ENCODE measurements at regions not wholly inside any gene's neighbourhood (a gene's known extent, or its start where the extent isn't known, plus 50 kb on each side); places are given as distances from the start of the nearest gene placed in this dataset.
A peak's percentile ranks its signal among the peaks of the same experiment; 100 is the strongest.

GRCh38 chr13:24092108-24092507 is 68.4 kb upstream of the SPATA13 start:
- Mint-ChIP-seq H3K4me3 (no peak overlapping the region), H3K27me3 (no peaks in the 10 kb centered on the region), H3K4me1 (ENCODE audit: low read depth in 2 of 2) (peaks cover 2 to 5% of the 10 kb centered on the region in 2 donors), H3K27ac (no peak overlapping the region), H3K9me3 (no peaks in the 10 kb centered on the region), H3K36me3 (ENCODE audit: insufficient read depth) (no peaks in the 10 kb centered on the region)
- no peak for ATAC-seq (replicated peaks)
- DNase-seq: no peak

- H3K27ac Mint-ChIP-seq: no peak overlapping the region
- peaks cover 7 to 12% of the 10 kb centered on the region in 2 donors for H3K4me1 Mint-ChIP-seq (ENCODE audit: low read depth in 2 of 2)
- no peaks in the 10 kb centered on the region for H3K36me3 Mint-ChIP-seq (ENCODE audit: insufficient read depth)
- no peaks in the 10 kb centered on the region for H3K27me3 Mint-ChIP-seq
- ATAC-seq (replicated peaks) (no peak), DNase-seq (no peak)
- no peaks in the 10 kb centered on the region for H3K9me3 Mint-ChIP-seq
- no peak overlapping the region for H3K4me3 Mint-ChIP-seq
These were observed 67.5 kb upstream of the SPATA13 start for GRCh38 chr13:24093047-24093446.

- Mint-ChIP-seq H3K27me3 (no peaks in the 10 kb centered on the region), H3K36me3 (ENCODE audit: insufficient read depth) (no peaks in the 10 kb centered on the region), H3K9me3 (no peaks in the 10 kb centered on the region), H3K27ac (peak overlapping the region in 1 of 2 donors; percentile 6), H3K4me3 (no peak overlapping the region), H3K4me1 (ENCODE audit: low read depth in 2 of 2) (peaks cover 7 to 12% of the 10 kb centered on the region in 2 donors)
- DNase-seq: no peak
- no peak for ATAC-seq (replicated peaks)
These were observed 63.9 kb upstream of the SPATA13 start for GRCh38 chr13:24096659-24097058.

GRCh38 chr13:24097064-24097463 is 63.5 kb upstream of the SPATA13 start:
- DNase-seq (no peak), ATAC-seq (replicated peaks) (no peak)
- no peaks in the 10 kb centered on the region for H3K36me3 Mint-ChIP-seq (ENCODE audit: insufficient read depth)
- peaks cover 7 to 12% of the 10 kb centered on the region in 2 donors for H3K4me1 Mint-ChIP-seq (ENCODE audit: low read depth in 2 of 2)
- no peaks in the 10 kb centered on the region for H3K9me3 Mint-ChIP-seq
- H3K27ac Mint-ChIP-seq: peak overlapping the region in 1 of 2 donors; percentile 6
- no peaks in the 10 kb centered on the region for H3K27me3 Mint-ChIP-seq
- no peak overlapping the region for H3K4me3 Mint-ChIP-seq

GRCh38 chr13:24097667-24098066 is 62.9 kb upstream of the SPATA13 start:
- no peaks in the 10 kb centered on the region for H3K27me3 Mint-ChIP-seq

GRCh38 chr13:24099490-24099889 is 61.0 kb upstream of the SPATA13 start:
- H3K4me1 Mint-ChIP-seq (ENCODE audit: low read depth in 2 of 2): peaks cover 7 to 12% of the 10 kb centered on the region in 2 donors
- DNase-seq (no peak), ATAC-seq (replicated peaks) (no peak)
- H3K36me3 Mint-ChIP-seq (ENCODE audit: insufficient read depth): no peaks in the 10 kb centered on the region
- no peak overlapping the region for H3K27ac Mint-ChIP-seq
- H3K27me3 Mint-ChIP-seq: peaks cover 1 to 7% of the 10 kb centered on the region in 2 donors
- no peak overlapping the region for H3K4me3 Mint-ChIP-seq
- no peaks in the 10 kb centered on the region for H3K9me3 Mint-ChIP-seq

More at GRCh38 chr13:24097667-24098066, 62.9 kb upstream of the SPATA13 start:
- H3K4me3 Mint-ChIP-seq: no peak overlapping the region
- H3K36me3 Mint-ChIP-seq (ENCODE audit: insufficient read depth): no peaks in the 10 kb centered on the region
- no peak for ATAC-seq (replicated peaks)
- no peaks in the 10 kb centered on the region for H3K9me3 Mint-ChIP-seq
- DNase-seq: no peak
- no peak overlapping the region for H3K27ac Mint-ChIP-seq
- peaks cover 7 to 12% of the 10 kb centered on the region in 2 donors for H3K4me1 Mint-ChIP-seq (ENCODE audit: low read depth in 2 of 2)

- ATAC-seq (replicated peaks): no peak
- H3K27me3 Mint-ChIP-seq: peaks cover 8 to 14% of the 10 kb centered on the region in 2 donors
These were observed 60.3 kb upstream of the SPATA13 start for GRCh38 chr13:24100188-24100587.

GRCh38 chr13:24103782-24104372 is 56.6 kb upstream of the SPATA13 start:
- Mint-ChIP-seq H3K27ac (no peak overlapping the region), H3K36me3 (ENCODE audit: insufficient read depth) (no peaks in the 10 kb centered on the region), H3K27me3 (peaks cover 11 to 17% of the 10 kb centered on the region in 2 donors), H3K9me3 (no peaks in the 10 kb centered on the region), H3K4me3 (no peak overlapping the region), H3K4me1 (ENCODE audit: low read depth in 2 of 2) (no peaks in the 10 kb centered on the region)
- DNase-seq: no peak
- ATAC-seq (replicated peaks): no peak

More at GRCh38 chr13:24100188-24100587, 60.3 kb upstream of the SPATA13 start:
- Mint-ChIP-seq H3K27ac (no peak overlapping the region), H3K36me3 (ENCODE audit: insufficient read depth) (no peaks in the 10 kb centered on the region), H3K9me3 (no peaks in the 10 kb centered on the region), H3K4me3 (no peak overlapping the region), H3K4me1 (ENCODE audit: low read depth in 2 of 2) (peaks cover 7 to 12% of the 10 kb centered on the region in 2 donors)
- DNase-seq: no peak

- H3K27ac Mint-ChIP-seq: no peak overlapping the region
- DNase-seq (no peak), ATAC-seq (replicated peaks) (no peak)
- peaks cover 17 to 18% of the 10 kb centered on the region in 2 donors for H3K27me3 Mint-ChIP-seq
- H3K9me3 Mint-ChIP-seq: no peaks in the 10 kb centered on the region
- no peaks in the 10 kb centered on the region for H3K4me1 Mint-ChIP-seq (ENCODE audit: low read depth in 2 of 2)
- no peak overlapping the region for H3K4me3 Mint-ChIP-seq
- H3K36me3 Mint-ChIP-seq (ENCODE audit: insufficient read depth): no peaks in the 10 kb centered on the region
These were observed 55.8 kb upstream of the SPATA13 start for GRCh38 chr13:24104723-24105122.

GRCh38 chr13:24106429-24106828 is 54.1 kb upstream of the SPATA13 start:
- Mint-ChIP-seq H3K27ac (no peak overlapping the region), H3K9me3 (no peaks in the 10 kb centered on the region), H3K4me3 (no peak overlapping the region), H3K36me3 (ENCODE audit: insufficient read depth) (no peaks in the 10 kb centered on the region), H3K27me3 (peaks cover 17 to 25% of the 10 kb centered on the region in 2 donors), H3K4me1 (ENCODE audit: low read depth in 2 of 2) (no peaks in the 10 kb centered on the region)
- ATAC-seq (replicated peaks) (no peak), DNase-seq (no peak)

GRCh38 chr13:24107955-24108614 is 52.4 kb upstream of the SPATA13 start:
- Mint-ChIP-seq H3K36me3 (ENCODE audit: insufficient read depth) (no peaks in the 10 kb centered on the region), H3K27me3 (peaks cover 27 to 40% of the 10 kb centered on the region in 2 donors), H3K9me3 (no peaks in the 10 kb centered on the region), H3K4me3 (no peak overlapping the region), H3K27ac (no peak overlapping the region), H3K4me1 (ENCODE audit: low read depth in 2 of 2) (no peaks in the 10 kb centered on the region)
- no peak for ATAC-seq (replicated peaks)
- no peak for DNase-seq

- peaks cover 24 to 45% of the 10 kb centered on the region in 2 donors for H3K27me3 Mint-ChIP-seq
- H3K4me3 Mint-ChIP-seq: no peak overlapping the region
- DNase-seq (no peak), ATAC-seq (replicated peaks) (no peak)
- no peak overlapping the region for H3K27ac Mint-ChIP-seq
- no peaks in the 10 kb centered on the region for H3K9me3 Mint-ChIP-seq
- no peaks in the 10 kb centered on the region for H3K4me1 Mint-ChIP-seq (ENCODE audit: low read depth in 2 of 2)
- H3K36me3 Mint-ChIP-seq (ENCODE audit: insufficient read depth): peaks cover 1% of the 10 kb centered on the region
These were observed 51.9 kb upstream of the SPATA13 start for GRCh38 chr13:24108615-24108965.

GRCh38 chr13:24110011-24110410 is 50.5 kb upstream of the SPATA13 start:
- no peak for ATAC-seq (replicated peaks)
- peaks cover 19 to 47% of the 10 kb centered on the region in 2 donors for H3K27me3 Mint-ChIP-seq
- H3K4me1 Mint-ChIP-seq (ENCODE audit: low read depth in 2 of 2): no peaks in the 10 kb centered on the region
- peaks cover 3% of the 10 kb centered on the region for H3K36me3 Mint-ChIP-seq (ENCODE audit: insufficient read depth)
- no peak overlapping the region for H3K4me3 Mint-ChIP-seq
- H3K9me3 Mint-ChIP-seq: no peaks in the 10 kb centered on the region
- H3K27ac Mint-ChIP-seq: no peak overlapping the region
- DNase-seq: no peak
